ENCODE measurements at regions not wholly inside any gene's neighbourhood (a gene's known extent, or its start where the extent isn't known, plus 50 kb on each side); places are given as distances from the start of the nearest gene placed in this dataset.

DNA sequence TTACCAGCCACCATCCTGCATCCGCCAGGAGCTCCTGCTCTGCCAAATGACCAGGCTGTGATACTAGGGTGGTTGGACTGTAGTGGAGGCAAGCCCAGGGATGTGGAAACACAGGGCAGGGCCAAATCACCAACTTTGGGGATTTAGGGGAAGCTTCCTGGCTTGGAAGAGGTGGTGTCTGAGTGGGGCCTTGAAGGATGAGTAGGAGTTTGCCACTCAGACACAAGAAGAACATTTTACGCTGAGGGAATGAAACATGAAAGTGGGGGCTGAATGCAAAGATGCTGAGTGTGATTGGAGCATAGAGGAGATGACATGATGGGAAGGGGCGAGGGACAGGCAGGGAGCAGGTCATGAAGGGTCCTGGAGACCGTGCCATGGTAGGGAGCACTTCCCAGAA, 329.5 kb downstream of the RPS24 start:
- TF ChIP-seq POLR2A (IDR thresholded peaks at IDR 0.05) = no peak
- TF ChIP-seq, protein P1, sequence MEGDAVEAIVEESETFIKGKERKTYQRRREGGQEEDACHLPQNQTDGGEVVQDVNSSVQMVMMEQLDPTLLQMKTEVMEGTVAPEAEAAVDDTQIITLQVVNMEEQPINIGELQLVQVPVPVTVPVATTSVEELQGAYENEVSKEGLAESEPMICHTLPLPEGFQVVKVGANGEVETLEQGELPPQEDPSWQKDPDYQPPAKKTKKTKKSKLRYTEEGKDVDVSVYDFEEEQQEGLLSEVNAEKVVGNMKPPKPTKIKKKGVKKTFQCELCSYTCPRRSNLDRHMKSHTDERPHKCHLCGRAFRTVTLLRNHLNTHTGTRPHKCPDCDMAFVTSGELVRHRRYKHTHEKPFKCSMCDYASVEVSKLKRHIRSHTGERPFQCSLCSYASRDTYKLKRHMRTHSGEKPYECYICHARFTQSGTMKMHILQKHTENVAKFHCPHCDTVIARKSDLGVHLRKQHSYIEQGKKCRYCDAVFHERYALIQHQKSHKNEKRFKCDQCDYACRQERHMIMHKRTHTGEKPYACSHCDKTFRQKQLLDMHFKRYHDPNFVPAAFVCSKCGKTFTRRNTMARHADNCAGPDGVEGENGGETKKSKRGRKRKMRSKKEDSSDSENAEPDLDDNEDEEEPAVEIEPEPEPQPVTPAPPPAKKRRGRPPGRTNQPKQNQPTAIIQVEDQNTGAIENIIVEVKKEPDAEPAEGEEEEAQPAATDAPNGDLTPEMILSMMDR (IDR thresholded peaks at IDR 0.05) = no peak

Measured in suprapubic skin (tissue), 3 donors.